Right lobe of liver (tissue), 6 donors: ENCODE measurements at regions not wholly inside any gene's neighbourhood (a gene's known extent, or its start where the extent isn't known, plus 50 kb on each side); places are given as distances from the start of the nearest gene placed in this dataset.

ENCODE experiments used
- ATAC-seq, 4 donors: fragments of 200-7000 bp; cut with Tn5 transposase; one replicate each; pipeline ENCODE4 v1.9.1; 2020; ENCODE audit warnings: mild to moderate bottlenecking in 4 of 4, moderate library complexity in 4 of 4
- DNase-seq, 3 donors: peaks; one replicate each; pipeline ENCODE4 v3.0.0-alpha.2; 2020
- H3K27ac ChIP-seq, 3 donors: fragments of 200-600 bp; one replicate each; pipeline ENCODE4 v1.8.0; 2022
- H3K27me3 ChIP-seq, 2 donors: fragments of 200-600 bp; one replicate each; pipeline ENCODE4 v1.8.0; 2022
- H3K36me3 ChIP-seq, 4 donors: fragments of 200-600 bp; sonication (generic) in 1 of 4; one replicate each; pipeline versions ENCODE4 v1.5.1 to v1.8.0; 2017 to 2022; ENCODE audit warnings: control low read depth in 1 of 4
- H3K4me1 ChIP-seq, 4 donors: fragments of 200-600 bp; sonication (generic) in 1 of 4; one replicate each; pipeline versions ENCODE4 v1.5.1 to v1.8.0; 2017 to 2022; ENCODE audit warnings: control low read depth in 1 of 4
- H3K4me3 ChIP-seq, 3 donors: fragments of 200-600 bp; one replicate each; pipeline ENCODE4 v1.8.0; 2022
- H3K9me3 ChIP-seq, 4 donors: fragments of 200-600 bp; sonication (generic) in 1 of 4; one replicate each; pipeline versions ENCODE4 v1.5.1 to v1.8.0; 2017 to 2022; ENCODE audit warnings: control low read depth in 1 of 4
- POLR2A ChIP-seq: fragments of 450-650 bp; IDR thresholded peaks from one replicate; pipeline ENCODE4 v1.6.1; 2017; ENCODE audit warnings: antibody characterized with exemption, mild to moderate bottlenecking
- WGBS: methylation state at CpG from one replicate; pipeline ENCODE4 v1.1.6; 2018; ENCODE audit warnings: low coverage, low lambda C conversion rate; ENCODE audit not compliant: insufficient coverage; ENCODE audit errors: missing lambda C conversion rate; 5-methylcytosine and 5-hydroxymethylcytosine counted together
- intact Hi-C, 2 donors: fragments of 100-400 bp; cut with DNase I; formaldehyde crosslinking; loops; one replicate each; pipeline versions ENCODE4 v1.11.2 to v1.14.1; 2022
- TF ChIP-seq, protein P1 (sequence below), 4 donors: fragments of 200-600 bp in 3 of 4; fragments of 450-650 bp in 1 of 4; IDR thresholded peaks; one replicate each; pipeline versions ENCODE4 v1.5.1 to v1.8.0; 2016 to 2022; ENCODE audit warnings: antibody characterized with exemption in 4 of 4, mild to moderate bottlenecking in 2 of 4
- donor health status: DM: no; HTN: yes; CAD: no.
- donor health status: DM: no; HTN: no; CAD: no.
- donor health status: DM: no; HTN: no; CAD: no.
- donor health status: DM: no; HTN: yes; CAD: no.
- donor health status: DM: no; HTN: yes; CAD: no.

DNA sequence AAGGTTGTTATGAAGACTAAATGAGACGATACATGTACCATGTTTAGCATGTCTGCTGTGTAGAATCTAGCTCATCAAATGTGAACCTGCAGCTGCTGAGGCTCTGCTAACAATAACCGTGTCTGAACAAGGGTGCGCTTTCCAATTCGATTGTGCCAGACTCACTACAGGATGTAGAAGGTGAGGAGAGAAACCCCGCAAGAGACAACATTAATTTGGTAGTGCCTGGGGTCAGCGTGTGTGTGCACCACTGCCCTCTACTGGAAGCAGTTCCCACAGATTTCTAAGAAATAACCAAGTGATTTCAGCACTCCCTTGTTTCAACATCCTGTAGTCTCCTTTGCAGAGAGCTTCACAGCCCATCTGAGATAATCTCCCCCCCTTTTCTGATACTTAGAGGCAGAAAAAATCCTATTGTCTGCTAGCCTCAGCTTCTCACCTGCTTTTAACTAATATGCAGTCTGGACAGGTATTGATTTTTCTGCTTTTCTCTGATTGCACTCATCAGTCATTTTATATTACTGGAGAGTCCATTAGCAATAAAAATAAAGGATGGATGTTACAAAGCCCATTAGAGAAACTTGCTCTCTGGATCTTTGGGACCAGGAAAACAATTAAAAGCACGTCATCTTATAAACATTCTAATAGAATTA is 96.7 kb upstream of the BACH2 start:
- H3K9me3 ChIP-seq = no peaks in the 10 kb centered on the region
- H3K27me3 ChIP-seq = no peaks in the 10 kb centered on the region
- DNase-seq = no peak
- TF ChIP-seq, protein P1, sequence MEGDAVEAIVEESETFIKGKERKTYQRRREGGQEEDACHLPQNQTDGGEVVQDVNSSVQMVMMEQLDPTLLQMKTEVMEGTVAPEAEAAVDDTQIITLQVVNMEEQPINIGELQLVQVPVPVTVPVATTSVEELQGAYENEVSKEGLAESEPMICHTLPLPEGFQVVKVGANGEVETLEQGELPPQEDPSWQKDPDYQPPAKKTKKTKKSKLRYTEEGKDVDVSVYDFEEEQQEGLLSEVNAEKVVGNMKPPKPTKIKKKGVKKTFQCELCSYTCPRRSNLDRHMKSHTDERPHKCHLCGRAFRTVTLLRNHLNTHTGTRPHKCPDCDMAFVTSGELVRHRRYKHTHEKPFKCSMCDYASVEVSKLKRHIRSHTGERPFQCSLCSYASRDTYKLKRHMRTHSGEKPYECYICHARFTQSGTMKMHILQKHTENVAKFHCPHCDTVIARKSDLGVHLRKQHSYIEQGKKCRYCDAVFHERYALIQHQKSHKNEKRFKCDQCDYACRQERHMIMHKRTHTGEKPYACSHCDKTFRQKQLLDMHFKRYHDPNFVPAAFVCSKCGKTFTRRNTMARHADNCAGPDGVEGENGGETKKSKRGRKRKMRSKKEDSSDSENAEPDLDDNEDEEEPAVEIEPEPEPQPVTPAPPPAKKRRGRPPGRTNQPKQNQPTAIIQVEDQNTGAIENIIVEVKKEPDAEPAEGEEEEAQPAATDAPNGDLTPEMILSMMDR (IDR thresholded peaks at IDR 0.05) = peak; percentile 75 to 82 (median 78)
- no peak for TF ChIP-seq POLR2A
- ATAC-seq = peak; percentile 91 to 97 (median 94)
- intact Hi-C loops = loop anchor here in 1 of 2 donors (10.0 kb wide), 1 partner anchor 419 kb away; no protein-coding TSS in a partner anchor
- no peaks in the 10 kb centered on the region for H3K4me1 ChIP-seq
- H3K4me3 ChIP-seq = no peak overlapping the region
- no peaks in the 10 kb centered on the region for H3K36me3 ChIP-seq
- WGBS = 21% methylated on average over 7 of the region's 7 CpGs
- no peak overlapping the region for H3K27ac ChIP-seq

DNA sequence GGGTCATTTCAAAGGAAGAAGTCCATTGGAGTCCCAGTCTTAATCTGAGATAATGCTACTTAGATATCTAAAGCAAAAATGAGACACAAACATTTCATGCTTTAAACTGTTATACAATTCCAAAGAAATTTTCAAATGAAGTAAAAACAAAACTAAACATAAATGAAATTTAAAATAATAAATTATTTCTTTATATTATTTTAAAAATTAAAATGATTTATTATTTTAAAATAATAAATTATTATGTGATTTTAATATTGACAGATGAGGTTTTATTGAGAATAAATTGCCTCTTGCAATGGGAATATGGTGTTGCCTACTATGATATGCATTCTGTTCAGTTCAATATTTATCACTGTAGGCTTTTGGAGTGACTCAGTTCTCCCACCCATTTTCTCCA is 93.7 kb upstream of the BACH2 start:
- Histone ChIP-seq H3K4me3 (no peak overlapping the region), H3K27ac (no peak overlapping the region), H3K27me3 (no peaks in the 10 kb centered on the region), H3K9me3 (no peaks in the 10 kb centered on the region), H3K4me1 (no peaks in the 10 kb centered on the region), H3K36me3 (no peaks in the 10 kb centered on the region)
- DNase-seq (no peak), ATAC-seq (no peak)
- intact Hi-C loops = loop anchor here in 1 of 2 donors (10.0 kb wide), 1 partner anchor 416 kb away; no protein-coding TSS in a partner anchor
- TF ChIP-seq, protein P1 (IDR thresholded peaks at IDR 0.05) = no peak
- TF ChIP-seq POLR2A = no peak

DNA sequence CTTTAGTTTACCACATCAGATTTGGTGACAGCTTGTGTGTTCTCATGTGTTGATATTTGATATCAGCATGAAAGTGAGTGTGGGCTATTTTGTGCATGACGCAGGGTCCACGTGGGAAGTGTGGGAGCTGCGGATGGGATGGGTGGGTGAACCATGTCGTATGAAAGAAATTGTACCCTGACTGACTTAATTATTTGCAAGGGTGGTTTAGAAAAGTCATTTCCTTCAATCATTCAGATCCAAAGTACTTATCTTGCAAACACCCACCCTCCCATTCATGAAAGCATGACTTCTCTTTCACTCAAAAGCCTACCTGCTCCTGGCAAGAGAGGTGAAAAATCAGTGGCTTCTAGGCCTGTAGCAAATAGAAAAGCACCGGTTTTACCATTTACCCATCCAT is 91.8 kb upstream of the BACH2 start:
- Histone ChIP-seq H3K27me3 (no peaks in the 10 kb centered on the region), H3K4me3 (no peak overlapping the region), H3K27ac (no peak overlapping the region), H3K9me3 (no peaks in the 10 kb centered on the region), H3K4me1 (no peaks in the 10 kb centered on the region), H3K36me3 (no peaks in the 10 kb centered on the region)
- no peak for DNase-seq
- WGBS = 62% methylated on average over 3 of the region's 5 CpGs
- intact Hi-C loops = no loop called here
- no peak for ATAC-seq
- TF ChIP-seq, protein P1 (IDR thresholded peaks at IDR 0.05) = no peak
- no peak for TF ChIP-seq POLR2A

DNA sequence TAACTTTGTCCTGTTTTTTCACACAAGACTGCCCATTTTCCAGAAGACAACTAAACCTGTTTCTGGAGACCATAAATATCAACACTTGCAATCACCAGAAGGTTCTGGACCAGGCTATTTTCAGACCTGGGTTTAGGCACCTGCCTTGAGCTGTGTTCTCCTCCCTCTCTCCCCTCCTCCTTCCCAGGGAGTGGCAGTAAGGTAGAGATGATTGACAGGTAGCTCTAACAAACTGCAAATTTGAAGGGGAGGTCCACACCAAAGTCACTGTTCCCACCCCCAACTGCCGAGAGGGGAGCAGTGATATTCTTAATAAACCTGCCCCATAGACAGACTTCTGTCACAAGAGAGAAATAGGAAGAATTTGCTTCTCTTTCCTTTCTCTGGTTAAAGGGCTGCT is 91.2 kb upstream of the BACH2 start:
- 44% methylated on average over 1 of the region's 1 CpG for WGBS
- H3K9me3 ChIP-seq = no peaks in the 10 kb centered on the region
- DNase-seq (no peak), ATAC-seq (no peak)
- H3K27ac ChIP-seq = no peak overlapping the region
- no peaks in the 10 kb centered on the region for H3K27me3 ChIP-seq
- no peaks in the 10 kb centered on the region for H3K36me3 ChIP-seq
- no peak overlapping the region for H3K4me3 ChIP-seq
- no peak for TF ChIP-seq POLR2A
- TF ChIP-seq, protein P1 (IDR thresholded peaks at IDR 0.05) = no peak
- intact Hi-C loops = no loop called here
- H3K4me1 ChIP-seq = no peaks in the 10 kb centered on the region

DNA sequence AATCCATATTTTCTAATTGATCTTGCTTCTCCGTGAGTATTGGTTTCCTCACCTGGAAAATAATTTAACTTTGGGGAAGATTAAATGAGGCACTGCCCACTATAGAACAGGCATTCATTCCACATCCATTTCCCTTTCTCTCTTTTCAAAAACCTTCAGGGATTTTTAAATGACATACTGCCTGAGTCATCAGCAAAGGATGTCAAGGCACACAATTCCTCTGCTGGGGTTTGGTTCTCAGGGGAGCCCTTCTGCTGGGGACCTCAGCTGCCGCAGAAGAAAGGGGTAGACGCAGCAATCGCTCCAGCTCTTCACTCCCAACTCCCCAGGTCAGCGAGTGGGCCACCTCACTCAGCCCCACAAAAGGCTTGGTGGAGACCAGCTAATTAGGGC is 90.7 kb upstream of the BACH2 start:
- H3K4me3 ChIP-seq = no peak overlapping the region
- H3K36me3 ChIP-seq = no peaks in the 10 kb centered on the region
- no peaks in the 10 kb centered on the region for H3K9me3 ChIP-seq
- H3K4me1 ChIP-seq = no peaks in the 10 kb centered on the region
- no peak for ATAC-seq
- intact Hi-C loops = no loop called here
- WGBS = 39% methylated on average over 3 of the region's 5 CpGs
- no peaks in the 10 kb centered on the region for H3K27me3 ChIP-seq
- no peak overlapping the region for H3K27ac ChIP-seq
- no peak for DNase-seq
- TF ChIP-seq POLR2A = no peak
- TF ChIP-seq, protein P1 (IDR thresholded peaks at IDR 0.05) = no peak
